ENCODE measurements at regions not wholly inside any gene's neighbourhood (a gene's known extent, or its start where the extent isn't known, plus 50 kb on each side); places are given as distances from the start of the nearest gene placed in this dataset.

GRCh38 chr6:15150207-15150606 lies 95.7 kb upstream of the JARID2 start:
- TF ChIP-seq CTCF (IDR thresholded peaks at IDR 0.05 in 4 of 5, conservative IDR thresholded peaks at IDR 0.05 in 1 of 5) (no peak), POLR2A (IDR thresholded peaks at IDR 0.05) (no peak)
